ENCODE measurements at regions not wholly inside any gene's neighbourhood (a gene's known extent, or its start where the extent isn't known, plus 50 kb on each side); places are given as distances from the start of the nearest gene placed in this dataset.

- TF ChIP-seq Cebpa-rat (IDR thresholded peaks at IDR 0.05), result no peak
These were observed 142.8 kb upstream of the UBASH3B start for GRCh38 chr11:122512688-122513087.

GRCh38 chr11:122509899-122510298 lies 145.6 kb upstream of the UBASH3B start:
- Histone ChIP-seq H3K9me3 (replicated peaks in 1 of 11) (no peaks in the 10 kb centered on the region), H3K27ac (no peak overlapping the region), H3K4me2 (no peak overlapping the region), H3K36me3 (no peaks in the 10 kb centered on the region), H4K20me1 (no peaks in the 10 kb centered on the region), H3K4me3 (no peak overlapping the region), H3K4me1 (peaks cover 0 to 15% (median under 1%) of the 10 kb centered on the region in 10 experiments; a peak in 11 of 20 replicates), H3K9ac (no peak overlapping the region), H3K27me3 (no peaks in the 10 kb centered on the region)
- TF ChIP-seq Cebpa-rat (IDR thresholded peaks at IDR 0.05), result no peak

More at GRCh38 chr11:122512688-122513087, 142.8 kb upstream of the UBASH3B start:
- H3K4me2 ChIP-seq, result no peak overlapping the region
- no peak overlapping the region for H3K4me3 ChIP-seq
- H3K27ac ChIP-seq, result no peak overlapping the region
- peaks cover 0 to 13% (median 4%) of the 10 kb centered on the region in 10 experiments; a peak in 8 of 20 replicates for H3K4me1 ChIP-seq
- H3K9me3 ChIP-seq (replicated peaks in 1 of 11), result no peaks in the 10 kb centered on the region
- no peaks in the 10 kb centered on the region for H3K36me3 ChIP-seq
- no peak overlapping the region for H3K9ac ChIP-seq
- no peaks in the 10 kb centered on the region for H3K27me3 ChIP-seq
- H4K20me1 ChIP-seq, result no peaks in the 10 kb centered on the region

GRCh38 chr11:122509091-122509490 lies 146.4 kb upstream of the UBASH3B start:
- Histone ChIP-seq H3K9ac (no peak overlapping the region), H3K9me3 (replicated peaks in 1 of 11) (no peaks in the 10 kb centered on the region), H3K4me3 (no peak overlapping the region), H3K27ac (no peak overlapping the region), H4K20me1 (no peaks in the 10 kb centered on the region), H3K36me3 (no peaks in the 10 kb centered on the region), H3K4me2 (peak overlapping the region in 1 of 11 experiments; percentile 22; a peak in 1 of 22 replicates), H3K4me1 (peaks cover 0 to 14% (median 0%) of the 10 kb centered on the region in 10 experiments; a peak in 8 of 20 replicates), H3K27me3 (no peaks in the 10 kb centered on the region)
- no peak for TF ChIP-seq Cebpa-rat (IDR thresholded peaks at IDR 0.05)

- Histone ChIP-seq H4K20me1 (no peaks in the 10 kb centered on the region), H3K27me3 (no peaks in the 10 kb centered on the region), H3K9ac (0 out of 22 replicates have a peak overlapping the region, but pooled peaks of 1 of the 11 experiments have one; percentile 17), H3K4me1 (peaks cover 0 to 14% (median 0%) of the 10 kb centered on the region in 10 experiments; a peak in 8 of 20 replicates), H3K4me2 (peak overlapping the region in 3 of 11 experiments; percentile 3 to 44 (median 18); a peak in 3 of 22 replicates), H3K27ac (no peak overlapping the region), H3K4me3 (no peak overlapping the region), H3K9me3 (replicated peaks in 1 of 11) (no peaks in the 10 kb centered on the region), H3K36me3 (no peaks in the 10 kb centered on the region)
- TF ChIP-seq Cebpa-rat (IDR thresholded peaks at IDR 0.05), result no peak
These were observed 150.1 kb upstream of the UBASH3B start for GRCh38 chr11:122505304-122506006.

GRCh38 chr11:122494221-122494620 lies 161.3 kb upstream of the UBASH3B start:
- Histone ChIP-seq H3K9ac (no peak overlapping the region), H4K20me1 (no peaks in the 10 kb centered on the region), H3K36me3 (no peaks in the 10 kb centered on the region), H3K4me3 (no peak overlapping the region), H3K4me2 (no peak overlapping the region), H3K27me3 (no peaks in the 10 kb centered on the region), H3K27ac (no peak overlapping the region), H3K4me1 (peaks cover 0 to 10% (median 9%) of the 10 kb centered on the region in 10 experiments; a peak in 16 of 20 replicates), H3K9me3 (replicated peaks in 1 of 11) (0 out of 22 replicates have a peak, but pooled peaks cover 0 to 5% (median 0%) of the 10 kb centered on the region in 11 experiments)
- TF ChIP-seq Cebpa-rat (IDR thresholded peaks at IDR 0.05), result no peak

GRCh38 chr11:122491509-122491908 lies 164.0 kb upstream of the UBASH3B start:
- H3K27ac ChIP-seq, result no peak overlapping the region
- H3K4me1 ChIP-seq, result peaks cover 0 to 10% (median 9%) of the 10 kb centered on the region in 10 experiments; a peak in 16 of 20 replicates
- H4K20me1 ChIP-seq, result no peaks in the 10 kb centered on the region
- TF ChIP-seq Cebpa-rat (IDR thresholded peaks at IDR 0.05), result no peak
- no peaks in the 10 kb centered on the region for H3K36me3 ChIP-seq
- peak overlapping the region; percentile 10 to 60 (median 41); a peak in 21 of 22 replicates for H3K4me2 ChIP-seq
- H3K4me3 ChIP-seq, result no peak overlapping the region
- no peak overlapping the region for H3K9ac ChIP-seq
- 0 out of 22 replicates have a peak, but pooled peaks cover 0 to 4% (median 0%) of the 10 kb centered on the region in 11 experiments for H3K9me3 ChIP-seq (replicated peaks in 1 of 11)
- no peaks in the 10 kb centered on the region for H3K27me3 ChIP-seq

- Histone ChIP-seq H3K27ac (no peak overlapping the region), H3K4me2 (no peak overlapping the region), H3K27me3 (no peaks in the 10 kb centered on the region), H3K9me3 (replicated peaks in 1 of 11) (peaks cover 0 to 8% (median 3%) of the 10 kb centered on the region in 11 experiments; a peak in 13 of 22 replicates), H3K4me1 (peaks cover 0 to 10% (median 9%) of the 10 kb centered on the region in 10 experiments; a peak in 16 of 20 replicates), H3K36me3 (no peaks in the 10 kb centered on the region), H3K4me3 (no peak overlapping the region), H4K20me1 (no peaks in the 10 kb centered on the region), H3K9ac (no peak overlapping the region)
- no peak for TF ChIP-seq Cebpa-rat (IDR thresholded peaks at IDR 0.05)
These were observed 166.4 kb upstream of the UBASH3B start for GRCh38 chr11:122488892-122489706.

- no peaks in the 10 kb centered on the region for H4K20me1 ChIP-seq
- no peaks in the 10 kb centered on the region for H3K36me3 ChIP-seq
- H3K27me3 ChIP-seq, result no peaks in the 10 kb centered on the region
- no peak for TF ChIP-seq Cebpa-rat (IDR thresholded peaks at IDR 0.05)
- no peak overlapping the region for H3K4me2 ChIP-seq
- H3K9me3 ChIP-seq (replicated peaks in 1 of 11), result peaks cover 11 to 23% (median 16%) of the 10 kb centered on the region in 11 experiments; a peak in 21 of 22 replicates
- H3K9ac ChIP-seq, result no peak overlapping the region
- no peak overlapping the region for H3K4me3 ChIP-seq
- no peak overlapping the region for H3K27ac ChIP-seq
- H3K4me1 ChIP-seq, result peaks cover 0 to 10% (median 9%) of the 10 kb centered on the region in 10 experiments; a peak in 16 of 20 replicates
These were observed 167.9 kb upstream of the UBASH3B start for GRCh38 chr11:122487669-122488068.
